Stimulated activated naive CD4-positive, alpha-beta T cell (primary cell): ENCODE measurements at regions not wholly inside any gene's neighbourhood (a gene's known extent, or its start where the extent isn't known, plus 50 kb on each side); places are given as distances from the start of the nearest gene placed in this dataset.

ENCODE experiments used
- DNase-seq, 6 experiments: peaks; one replicate each; lab custom pipeline; 2025; lab: John Stamatoyannopoulos, UW

- DNase-seq = no peak
Measured at GRCh38 chr10:107614939-107615685, 450.6 kb upstream of the SORCS1 start.

GRCh38 chr10:107611115-107611514 is 446.6 kb upstream of the SORCS1 start:
- DNase-seq = no peak

GRCh38 chr10:107589081-107589480 is 424.6 kb upstream of the SORCS1 start:
- DNase-seq = no peak

GRCh38 chr10:107585630-107586029 is 421.1 kb upstream of the SORCS1 start:
- no peak for DNase-seq

GRCh38 chr10:107583974-107584373 is 419.5 kb upstream of the SORCS1 start:
- no peak for DNase-seq

- no peak for DNase-seq
Measured at GRCh38 chr10:107579970-107580369, 415.5 kb upstream of the SORCS1 start.

GRCh38 chr10:107577221-107577620 is 412.7 kb upstream of the SORCS1 start:
- DNase-seq = no peak

GRCh38 chr10:107576746-107577145 is 412.2 kb upstream of the SORCS1 start:
- no peak for DNase-seq

GRCh38 chr10:107565014-107565413 is 400.5 kb upstream of the SORCS1 start:
- no peak for DNase-seq

GRCh38 chr10:107561136-107561650 is 396.7 kb upstream of the SORCS1 start:
- DNase-seq = no peak

GRCh38 chr10:107557916-107558315 is 393.4 kb upstream of the SORCS1 start:
- no peak for DNase-seq

- no peak for DNase-seq
Measured at GRCh38 chr10:107554333-107554732, 389.8 kb upstream of the SORCS1 start.

GRCh38 chr10:107553470-107553869 is 389.0 kb upstream of the SORCS1 start:
- no peak for DNase-seq

- no peak for DNase-seq
Measured at GRCh38 chr10:107552963-107553362, 388.5 kb upstream of the SORCS1 start.

- no peak for DNase-seq
Measured at GRCh38 chr10:107548301-107548700, 383.8 kb upstream of the SORCS1 start.

- DNase-seq = no peak
Measured at GRCh38 chr10:107546986-107547385, 382.5 kb upstream of the SORCS1 start.

- DNase-seq = no peak
Measured at GRCh38 chr10:107546284-107546683, 381.8 kb upstream of the SORCS1 start.

GRCh38 chr10:107545717-107546116 is 381.2 kb upstream of the SORCS1 start:
- no peak for DNase-seq

GRCh38 chr10:107544706-107545520 is 380.4 kb upstream of the SORCS1 start:
- DNase-seq = no peak

GRCh38 chr10:107542607-107543006 is 378.1 kb upstream of the SORCS1 start:
- DNase-seq = no peak

GRCh38 chr10:107542016-107542415 is 377.5 kb upstream of the SORCS1 start:
- DNase-seq = no peak

GRCh38 chr10:107540981-107541380 is 376.5 kb upstream of the SORCS1 start:
- DNase-seq = no peak

GRCh38 chr10:107529350-107529749 is 364.8 kb upstream of the SORCS1 start:
- DNase-seq = no peak
